ENCODE measurements at regions not wholly inside any gene's neighbourhood (a gene's known extent, or its start where the extent isn't known, plus 50 kb on each side); places are given as distances from the start of the nearest gene placed in this dataset.
A peak's percentile ranks its signal among the peaks of the same experiment; 100 is the strongest.

- DNase-seq = no peak
These were observed 142.2 kb downstream of the URB2 start for GRCh38 chr1:229768232-229768631.

- DNase-seq = peak; percentile 26
These were observed 143.0 kb downstream of the URB2 start for GRCh38 chr1:229769006-229769405.

- no peak for DNase-seq
These were observed 143.8 kb downstream of the URB2 start for GRCh38 chr1:229769809-229770208.

GRCh38 chr1:229778794-229779193, 152.7 kb downstream of the URB2 start:
- no peak for DNase-seq

- DNase-seq = peak; percentile 37
These were observed 155.4 kb downstream of the URB2 start for GRCh38 chr1:229781453-229781852.

- no peak for DNase-seq
These were observed 156.4 kb downstream of the URB2 start for GRCh38 chr1:229782469-229782868.

GRCh38 chr1:229784834-229785233, 158.8 kb downstream of the URB2 start:
- no peak for DNase-seq

- no peak for DNase-seq
These were observed 161.0 kb downstream of the URB2 start for GRCh38 chr1:229786974-229787610.

- no peak for DNase-seq
These were observed 162.0 kb downstream of the URB2 start for GRCh38 chr1:229788004-229788403.

- no peak for DNase-seq
These were observed 166.2 kb downstream of the URB2 start for GRCh38 chr1:229792012-229792975.

- DNase-seq = no peak
These were observed 167.4 kb downstream of the URB2 start for GRCh38 chr1:229793488-229793887.

GRCh38 chr1:229798558-229798957, 172.5 kb downstream of the URB2 start:
- no peak for DNase-seq

- no peak for DNase-seq
These were observed 177.7 kb downstream of the URB2 start for GRCh38 chr1:229803626-229804217.

- DNase-seq = no peak
These were observed 182.2 kb downstream of the URB2 start for GRCh38 chr1:229808272-229808671.

- DNase-seq = no peak
These were observed 184.1 kb downstream of the URB2 start for GRCh38 chr1:229810140-229810539.

- DNase-seq = no peak
These were observed 184.9 kb downstream of the URB2 start for GRCh38 chr1:229810961-229811360.

GRCh38 chr1:229812148-229812547, 186.1 kb downstream of the URB2 start:
- no peak for DNase-seq

- DNase-seq = no peak
These were observed 186.6 kb downstream of the URB2 start for GRCh38 chr1:229812693-229813092.

- DNase-seq = no peak
These were observed 189.0 kb downstream of the URB2 start for GRCh38 chr1:229815076-229815475.

- no peak for DNase-seq
These were observed 189.9 kb downstream of the URB2 start for GRCh38 chr1:229815961-229816360.

GRCh38 chr1:229817936-229818335, 191.9 kb downstream of the URB2 start:
- no peak for DNase-seq

GRCh38 chr1:229819091-229819490, 193.0 kb downstream of the URB2 start:
- DNase-seq = no peak

GRCh38 chr1:229822026-229822425, 196.0 kb downstream of the URB2 start:
- no peak for DNase-seq

GRCh38 chr1:229825042-229825441, 199.0 kb downstream of the URB2 start:
- no peak for DNase-seq

Measured in NCI-H524 treated with DMSO at 0.1 percent for 48 hours (cell line).